Body of pancreas (tissue), 4 donors: ENCODE measurements at regions not wholly inside any gene's neighbourhood (a gene's known extent, or its start where the extent isn't known, plus 50 kb on each side); places are given as distances from the start of the nearest gene placed in this dataset.
A peak's percentile ranks its signal among the peaks of the same experiment; 100 is the strongest.

Experiments used
- ATAC-seq: fragments of 150-250 bp; one replicate; pipeline ENCODE4 v1.9.1; 2016
- DNase-seq, 4 donors: peaks; one replicate each; pipeline ENCODE4 v3.0.0-alpha.2; 2019
- H3K27ac ChIP-seq, 4 donors: fragments of 200-600 bp; sonication (generic); 1 replicate in 3 of 4; 2 replicates in 1 of 4; pipeline versions ENCODE4 v1.5.1 to v1.6.1; 2016 to 2019; ENCODE audit warnings: mild to moderate bottlenecking in 1 of 4, mixed read lengths in 1 of 4, moderate library complexity in 1 of 4
- H3K27me3 ChIP-seq, 2 donors: fragments of 200-600 bp; sonication (generic); one replicate each; pipeline ENCODE4 v1.6.0; 2016; ENCODE audit warnings: mild to moderate bottlenecking in 1 of 2
- H3K36me3 ChIP-seq, 2 donors: fragments of 200-600 bp; sonication (generic); replicated peaks in 1 of 2; 2 replicates each; pipeline ENCODE4 v1.5.1; 2016; ENCODE audit warnings: low read depth in 2 of 2; ENCODE audit not compliant: insufficient read depth in 1 of 2
- H3K4me1 ChIP-seq: fragments of 200-600 bp; sonication (generic); one replicate; pipeline ENCODE4 v1.6.0; 2016
- H3K4me3 ChIP-seq, 2 donors: fragments of 200-600 bp; sonication (generic); 1 replicate in 1 of 2; 2 replicates in 1 of 2; pipeline ENCODE4 v1.5.1; 2016 to 2019
- H3K9me3 ChIP-seq, 3 donors: fragments of 200-600 bp; sonication (generic); 1 replicate in 2 of 3; 2 replicates in 1 of 3; pipeline ENCODE4 v1.5.1; 2016
- CTCF ChIP-seq, 7 experiments: fragments of 450-650 bp in 4 of 7; fragments of 200-600 bp in 3 of 7; sonication (generic) in 3 of 7; IDR thresholded peaks; one replicate each; pipeline ENCODE4 v1.5.1; 2016 to 2019; ENCODE audit warnings: antibody characterized with exemption in 7 of 7
- POLR2A ChIP-seq, 3 donors: fragments of 450-650 bp; IDR thresholded peaks; one replicate each; pipeline ENCODE4 v1.6.1; 2016; ENCODE audit warnings: antibody characterized with exemption in 3 of 3, mild to moderate bottlenecking in 2 of 3
- WGBS, 2 donors: methylation state at CpG; one replicate each; pipeline ENCODE4 v1.1.5; 2017; 5-methylcytosine and 5-hydroxymethylcytosine counted together
- intact Hi-C: fragments of 100-400 bp; cut with DNase I; formaldehyde crosslinking; loops from one replicate; pipeline ENCODE4 v1.15.1; 2023

GRCh38 chr14:97956581-97957340 is 1159.6 kb downstream of the VRK1 start:
- H3K4me1 ChIP-seq, result no peaks in the 10 kb centered on the region
- ATAC-seq, result no peak
- no peaks in the 10 kb centered on the region for H3K9me3 ChIP-seq
- no peaks in the 10 kb centered on the region for H3K36me3 ChIP-seq
- H3K4me3 ChIP-seq, result no peak overlapping the region
- H3K27ac ChIP-seq, result no peak overlapping the region
- no peak for TF ChIP-seq CTCF (IDR thresholded peaks at IDR 0.05)
- TF ChIP-seq POLR2A (IDR thresholded peaks at IDR 0.05), result no peak
- DNase-seq, result no peak
- no peaks in the 10 kb centered on the region for H3K27me3 ChIP-seq
- WGBS, 2 donors, result 57 to 61% methylated on average over 13 of the region's 13 CpGs
- intact Hi-C loops, result no loop called here

GRCh38 chr14:97959251-97959650 is 1162.1 kb downstream of the VRK1 start:
- ATAC-seq, result no peak

GRCh38 chr14:97960436-97960835 is 1163.3 kb downstream of the VRK1 start:
- 74 to 77% methylated on average over 4 of the region's 4 CpGs for WGBS, 2 donors
- H3K36me3 ChIP-seq, result no peaks in the 10 kb centered on the region
- ATAC-seq, result no peak

More at GRCh38 chr14:97959251-97959650, 1162.1 kb downstream of the VRK1 start:
- Histone ChIP-seq H3K27me3 (no peaks in the 10 kb centered on the region), H3K36me3 (no peaks in the 10 kb centered on the region), H3K4me1 (no peaks in the 10 kb centered on the region), H3K4me3 (no peak overlapping the region), H3K27ac (no peak overlapping the region), H3K9me3 (no peaks in the 10 kb centered on the region)
- intact Hi-C loops, result no loop called here
- TF ChIP-seq CTCF (IDR thresholded peaks at IDR 0.05) (no peak), POLR2A (IDR thresholded peaks at IDR 0.05) (no peak)
- 76 to 81% methylated on average over 4 of the region's 4 CpGs for WGBS, 2 donors
- no peak for DNase-seq

GRCh38 chr14:97970222-97970621 is 1173.0 kb downstream of the VRK1 start:
- no peaks in the 10 kb centered on the region for H3K9me3 ChIP-seq
- intact Hi-C loops, result no loop called here
- DNase-seq (no peak), ATAC-seq (no peak)
- H3K4me3 ChIP-seq, result no peak overlapping the region
- no peak overlapping the region for H3K27ac ChIP-seq
- no peaks in the 10 kb centered on the region for H3K4me1 ChIP-seq
- TF ChIP-seq POLR2A (IDR thresholded peaks at IDR 0.05) (no peak), CTCF (IDR thresholded peaks at IDR 0.05) (no peak)
- no peaks in the 10 kb centered on the region for H3K36me3 ChIP-seq
- no peaks in the 10 kb centered on the region for H3K27me3 ChIP-seq
- WGBS, 2 donors, result 0% methylated on average over 1 of the region's 1 CpG

More at GRCh38 chr14:97960436-97960835, 1163.3 kb downstream of the VRK1 start:
- Histone ChIP-seq H3K9me3 (no peaks in the 10 kb centered on the region), H3K4me1 (no peaks in the 10 kb centered on the region), H3K27me3 (no peaks in the 10 kb centered on the region), H3K27ac (no peak overlapping the region), H3K4me3 (no peak overlapping the region)
- intact Hi-C loops, result no loop called here
- TF ChIP-seq POLR2A (IDR thresholded peaks at IDR 0.05) (no peak), CTCF (IDR thresholded peaks at IDR 0.05) (no peak)
- no peak for DNase-seq

GRCh38 chr14:97975216-97975615 is 1178.0 kb downstream of the VRK1 start:
- Histone ChIP-seq H3K4me3 (no peak overlapping the region), H3K9me3 (no peaks in the 10 kb centered on the region), H3K4me1 (peaks cover 23% of the 10 kb centered on the region), H3K27ac (no peak overlapping the region), H3K36me3 (no peaks in the 10 kb centered on the region), H3K27me3 (no peaks in the 10 kb centered on the region)
- TF ChIP-seq CTCF (IDR thresholded peaks at IDR 0.05), result no peak
- no peak for TF ChIP-seq POLR2A (IDR thresholded peaks at IDR 0.05)
- intact Hi-C loops, result no loop called here
- DNase-seq, result peak in 1 of 4 donors; percentile 2
- 47 to 68% methylated on average over 3 of the region's 3 CpGs for WGBS, 2 donors
- no peak for ATAC-seq
